H1 (cell line): ENCODE measurements at regions not wholly inside any gene's neighbourhood (a gene's known extent, or its start where the extent isn't known, plus 50 kb on each side); places are given as distances from the start of the nearest gene placed in this dataset.

Source experiments
- CBX8 ChIP-seq: fragments of 300-800, 300-1000 bp; sonication (generic); IDR thresholded peaks from 2 replicates; pipeline ENCODE4 v1.7.1; 2016; ENCODE audit warnings: low read depth, low read length, borderline replicate concordance
- CEBPB ChIP-seq: IDR thresholded peaks from 2 replicates; pipeline ENCODE4 v1.6.1; 2012; ENCODE audit warnings: low read depth, low read length
- GABPA ChIP-seq: IDR thresholded peaks from 2 replicates; pipeline ENCODE4 v1.6.1; 2011; ENCODE audit warnings: mild to moderate bottlenecking, low read length, moderate library complexity, borderline replicate concordance; ENCODE audit not compliant: insufficient read depth
- GTF2F1 ChIP-seq: IDR thresholded peaks from 2 replicates; pipeline ENCODE4 v1.6.1; 2012; ENCODE audit warnings: low read depth, low read length, improper control_type of control experiment, borderline replicate concordance
- JUN ChIP-seq: IDR thresholded peaks from 2 replicates; pipeline ENCODE4 v1.6.1; 2011; ENCODE audit warnings: low read depth, mild to moderate bottlenecking, improper control_type of control experiment, low read length
- NRF1 ChIP-seq: IDR thresholded peaks from 2 replicates; pipeline ENCODE4 v1.6.1; 2011; ENCODE audit warnings: mild to moderate bottlenecking, low read depth, low read length, improper control_type of control experiment
- POLR2A ChIP-seq, 2 experiments: IDR thresholded peaks; 1 replicate in 1 of 2; 2 replicates in 1 of 2; pipeline ENCODE4 v1.6.1; 2011; ENCODE audit warnings: low read depth in 2 of 2, low read length in 2 of 2, mild to moderate bottlenecking in 2 of 2; ENCODE audit errors: control extremely low read depth in 1 of 2
- RAD21 ChIP-seq, 2 experiments: IDR thresholded peaks in 1 of 2; conservative IDR thresholded peaks in 1 of 2; 2 replicates each; pipeline ENCODE4 v1.6.1; 2011; ENCODE audit warnings: low read depth in 2 of 2, low read length in 2 of 2, improper control_type of control experiment in 1 of 2, inconsistent platforms in 1 of 2, mild to moderate bottlenecking in 1 of 2, moderate library complexity in 1 of 2
- TF ChIP-seq, protein P1 (sequence below), 3 experiments: IDR thresholded peaks; 1 replicate in 2 of 3; 2 replicates in 1 of 3; pipeline versions ENCODE4 v1.5.1 to v1.6.1; 2011; ENCODE audit warnings: low read length in 3 of 3, mild to moderate bottlenecking in 3 of 3, inconsistent platforms in 2 of 3, low read depth in 1 of 3, moderate library complexity in 1 of 3; ENCODE audit not compliant: insufficient read depth in 1 of 3; ENCODE audit errors: control extremely low read depth in 1 of 3

- no peak for TF ChIP-seq POLR2A (IDR thresholded peaks at IDR 0.05; ENCODE audit: control extremely low read depth in 1 of 2, low read depth in 2 of 2, low read length in 2 of 2)
- TF ChIP-seq NRF1: no peak
- no peak for TF ChIP-seq GABPA
- no peak for TF ChIP-seq CEBPB
- no peak for TF ChIP-seq RAD21 (IDR thresholded peaks at IDR 0.05 in 1 of 2, conservative IDR thresholded peaks at IDR 0.05 in 1 of 2; ENCODE audit: low read depth in 2 of 2, low read length in 2 of 2)
- TF ChIP-seq, protein P1, sequence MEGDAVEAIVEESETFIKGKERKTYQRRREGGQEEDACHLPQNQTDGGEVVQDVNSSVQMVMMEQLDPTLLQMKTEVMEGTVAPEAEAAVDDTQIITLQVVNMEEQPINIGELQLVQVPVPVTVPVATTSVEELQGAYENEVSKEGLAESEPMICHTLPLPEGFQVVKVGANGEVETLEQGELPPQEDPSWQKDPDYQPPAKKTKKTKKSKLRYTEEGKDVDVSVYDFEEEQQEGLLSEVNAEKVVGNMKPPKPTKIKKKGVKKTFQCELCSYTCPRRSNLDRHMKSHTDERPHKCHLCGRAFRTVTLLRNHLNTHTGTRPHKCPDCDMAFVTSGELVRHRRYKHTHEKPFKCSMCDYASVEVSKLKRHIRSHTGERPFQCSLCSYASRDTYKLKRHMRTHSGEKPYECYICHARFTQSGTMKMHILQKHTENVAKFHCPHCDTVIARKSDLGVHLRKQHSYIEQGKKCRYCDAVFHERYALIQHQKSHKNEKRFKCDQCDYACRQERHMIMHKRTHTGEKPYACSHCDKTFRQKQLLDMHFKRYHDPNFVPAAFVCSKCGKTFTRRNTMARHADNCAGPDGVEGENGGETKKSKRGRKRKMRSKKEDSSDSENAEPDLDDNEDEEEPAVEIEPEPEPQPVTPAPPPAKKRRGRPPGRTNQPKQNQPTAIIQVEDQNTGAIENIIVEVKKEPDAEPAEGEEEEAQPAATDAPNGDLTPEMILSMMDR (IDR thresholded peaks at IDR 0.05; ENCODE audit: control extremely low read depth in 1 of 3, insufficient read depth in 1 of 3, low read depth in 1 of 3, low read length in 3 of 3): no peak
- TF ChIP-seq GTF2F1: no peak
- TF ChIP-seq JUN: no peak
- TF ChIP-seq CBX8: no peak
Observed at GRCh38 chr10:130887170-130887569, 424.4 kb downstream of the TCERG1L start.
